Natural killer cell (primary cell): ENCODE measurements at regions not wholly inside any gene's neighbourhood (a gene's known extent, or its start where the extent isn't known, plus 50 kb on each side); places are given as distances from the start of the nearest gene placed in this dataset.

Experiments
- ATAC-seq, 3 donors: fragments of 150-1000 bp in 2 of 3; fragments of 200-7000 bp in 1 of 3; cut with Tn5 transposase; 1 replicate in 1 of 3; 2 replicates in 2 of 3; pipeline ENCODE4 v1.10.0; 2021; ENCODE audit warnings: mild to moderate bottlenecking in 2 of 3, moderate library complexity in 2 of 3
- DNase-seq, 2 donors: peaks; one replicate each; pipeline versions ENCODE4 v3.0.0 to v3.0.0-alpha.2; 2013 to 2021; ENCODE audit warnings: mixed read lengths in 1 of 2
- H3K27ac ChIP-seq: one replicate; pipeline ENCODE4 v1.5.1; 2013; ENCODE audit warnings: mild to moderate bottlenecking, low read length
- H3K27me3 ChIP-seq: one replicate; pipeline ENCODE4 v1.6.1; 2013; ENCODE audit warnings: low read length; ENCODE audit not compliant: control insufficient read depth, insufficient read depth
- H3K36me3 ChIP-seq: one replicate; pipeline ENCODE4 v1.6.1; 2013; ENCODE audit warnings: low read length; ENCODE audit not compliant: control insufficient read depth, insufficient read depth
- H3K4me1 ChIP-seq: one replicate; pipeline ENCODE4 v1.6.1; 2013; ENCODE audit warnings: low read length; ENCODE audit not compliant: control insufficient read depth, insufficient read depth
- H3K4me3 ChIP-seq: one replicate; pipeline ENCODE4 v1.5.1; 2013; ENCODE audit warnings: low read length
- H3K9me3 ChIP-seq: one replicate; pipeline ENCODE4 v1.6.1; 2013; ENCODE audit warnings: low read length; ENCODE audit not compliant: control insufficient read depth, insufficient read depth
- H3K27ac Mint-ChIP-seq, 2 donors: one replicate each; pipeline ENCODE4 v1.8.0; 2022; ENCODE audit warnings: mild to moderate bottlenecking in 2 of 2, mixed read lengths in 2 of 2, moderate library complexity in 1 of 2
- H3K27me3 Mint-ChIP-seq, 2 donors: one replicate each; pipeline ENCODE4 v1.8.0; 2022; ENCODE audit warnings: low read depth in 2 of 2, mixed read lengths in 2 of 2
- H3K36me3 Mint-ChIP-seq: one replicate; pipeline ENCODE4 v1.8.0; 2022; ENCODE audit warnings: mixed read lengths
- H3K4me1 Mint-ChIP-seq, 2 donors: one replicate each; pipeline ENCODE4 v1.8.0; 2022; ENCODE audit warnings: mixed read lengths in 2 of 2
- H3K4me3 Mint-ChIP-seq: one replicate; pipeline ENCODE4 v1.8.0; 2022; ENCODE audit warnings: mild to moderate bottlenecking, moderate library complexity, mixed read lengths
- H3K9me3 Mint-ChIP-seq, 2 donors: one replicate each; pipeline ENCODE4 v1.8.0; 2022; ENCODE audit warnings: mixed read lengths in 2 of 2
- CTCF ChIP-seq: fragments of 200-600 bp; IDR thresholded peaks from one replicate; pipeline ENCODE4 v1.8.0; 2022; ENCODE audit warnings: antibody characterized with exemption
- WGBS: methylation state at CpG from one replicate; pipeline ENCODE4 v1.1.7; 2013; ENCODE audit warnings: missing lambda C conversion rate; ENCODE audit not compliant: insufficient coverage; 5-methylcytosine and 5-hydroxymethylcytosine counted together
- intact Hi-C: fragments of 100-400 bp; cut with micrococcal nuclease; formaldehyde crosslinking; loops from one replicate; pipeline ENCODE4 v1.14.2; 2022

GRCh38 chr12:20197411-20197810 is 170.9 kb upstream of the PDE3A start:
- H3K36me3 Mint-ChIP-seq, result no peaks in the 10 kb centered on the region
- H3K27ac ChIP-seq, result no peak overlapping the region
- TF ChIP-seq CTCF, result no peak
- DNase-seq, result no peak
- H3K4me3 ChIP-seq, result no peak overlapping the region
- no peaks in the 10 kb centered on the region for H3K9me3 ChIP-seq
- H3K27me3 Mint-ChIP-seq, result no peaks in the 10 kb centered on the region
- intact Hi-C loops, result no loop called here
- H3K36me3 ChIP-seq, result no peaks in the 10 kb centered on the region
- H3K9me3 Mint-ChIP-seq, result peaks cover 0 to 4% of the 10 kb centered on the region in 2 donors
- H3K4me1 Mint-ChIP-seq, result no peaks in the 10 kb centered on the region
- no peaks in the 10 kb centered on the region for H3K4me1 ChIP-seq
- no peak for ATAC-seq
- no peak overlapping the region for H3K27ac Mint-ChIP-seq
- no peaks in the 10 kb centered on the region for H3K27me3 ChIP-seq
- H3K4me3 Mint-ChIP-seq, result no peak overlapping the region

GRCh38 chr12:20199780-20200179 is 168.6 kb upstream of the PDE3A start:
- Mint-ChIP-seq H3K4me1 (no peaks in the 10 kb centered on the region), H3K4me3 (no peak overlapping the region), H3K27me3 (no peaks in the 10 kb centered on the region), H3K27ac (no peak overlapping the region), H3K9me3 (peaks cover 0 to 4% of the 10 kb centered on the region in 2 donors), H3K36me3 (no peaks in the 10 kb centered on the region)
- Histone ChIP-seq H3K36me3 (no peaks in the 10 kb centered on the region), H3K4me1 (no peaks in the 10 kb centered on the region), H3K9me3 (no peaks in the 10 kb centered on the region), H3K27ac (no peak overlapping the region), H3K4me3 (no peak overlapping the region), H3K27me3 (no peaks in the 10 kb centered on the region)
- no peak for ATAC-seq
- WGBS, result 67% methylated on average over 1 of the region's 3 CpGs
- intact Hi-C loops, result no loop called here
- no peak for DNase-seq
- TF ChIP-seq CTCF, result no peak

GRCh38 chr12:20201733-20202132 is 166.6 kb upstream of the PDE3A start:
- Histone ChIP-seq H3K36me3 (no peaks in the 10 kb centered on the region), H3K4me3 (no peak overlapping the region), H3K27ac (no peak overlapping the region), H3K9me3 (no peaks in the 10 kb centered on the region), H3K27me3 (no peaks in the 10 kb centered on the region), H3K4me1 (no peaks in the 10 kb centered on the region)
- no peak for TF ChIP-seq CTCF
- no peak for ATAC-seq
- Mint-ChIP-seq H3K27me3 (no peaks in the 10 kb centered on the region), H3K27ac (no peak overlapping the region), H3K4me3 (no peak overlapping the region), H3K36me3 (no peaks in the 10 kb centered on the region), H3K4me1 (no peaks in the 10 kb centered on the region), H3K9me3 (peaks cover 0 to 4% of the 10 kb centered on the region in 2 donors)
- DNase-seq, result no peak
- intact Hi-C loops, result no loop called here

GRCh38 chr12:20205854-20206253 is 162.5 kb upstream of the PDE3A start:
- Histone ChIP-seq H3K9me3 (no peaks in the 10 kb centered on the region), H3K27ac (no peak overlapping the region), H3K27me3 (no peaks in the 10 kb centered on the region), H3K4me3 (no peak overlapping the region), H3K36me3 (no peaks in the 10 kb centered on the region), H3K4me1 (no peaks in the 10 kb centered on the region)
- H3K4me1 Mint-ChIP-seq, result no peaks in the 10 kb centered on the region
- intact Hi-C loops, result no loop called here
- TF ChIP-seq CTCF, result no peak
- ATAC-seq, result no peak
- DNase-seq, result no peak
- WGBS, result 69% methylated on average over 2 of the region's 2 CpGs
- no peak overlapping the region for H3K27ac Mint-ChIP-seq
- H3K9me3 Mint-ChIP-seq, result peaks cover 0 to 3% of the 10 kb centered on the region in 2 donors
- no peaks in the 10 kb centered on the region for H3K36me3 Mint-ChIP-seq
- H3K27me3 Mint-ChIP-seq, result no peaks in the 10 kb centered on the region
- H3K4me3 Mint-ChIP-seq, result no peak overlapping the region
